ENCODE measurements at regions not wholly inside any gene's neighbourhood (a gene's known extent, or its start where the extent isn't known, plus 50 kb on each side); places are given as distances from the start of the nearest gene placed in this dataset.

DNA sequence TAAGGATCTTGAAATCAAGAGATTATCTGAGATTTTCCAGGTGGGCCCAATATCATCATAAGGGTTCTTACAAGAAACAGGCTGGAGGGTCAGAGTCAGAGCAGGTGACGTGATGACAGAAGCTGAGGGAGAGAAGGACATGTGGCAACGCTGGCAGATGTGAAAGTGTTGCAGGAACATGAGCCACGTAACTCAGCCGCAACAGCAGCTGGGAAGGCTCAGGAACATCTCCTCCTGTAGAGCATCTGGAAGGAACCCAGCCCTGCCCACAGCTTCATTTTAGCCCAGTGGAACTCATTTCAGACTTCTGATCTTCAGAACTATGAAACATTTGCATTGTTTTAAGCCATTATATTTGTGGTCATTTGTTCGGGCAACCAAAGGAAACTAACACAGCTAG is 156.3 kb upstream of the VEGFC start:
- Histone ChIP-seq H3K9me3 (ENCODE audit: insufficient read depth, low read depth, low read length) (no peaks in the 10 kb centered on the region), H3K4me1 (ENCODE audit: insufficient read depth, low read length) (no peaks in the 10 kb centered on the region; the same call in 1 of the 2 replicates), H3K4me3 (ENCODE audit: low read length) (no peak overlapping the region), H3K36me3 (ENCODE audit: insufficient read depth, low read depth, low read length) (no peaks in the 10 kb centered on the region), H3K27me3 (ENCODE audit: insufficient read depth, low read length) (no peaks in the 10 kb centered on the region), H3K27ac (ENCODE audit: low read length) (no peak overlapping the region), H3K9ac (ENCODE audit: low read depth, low read length) (no peak overlapping the region)

DNA sequence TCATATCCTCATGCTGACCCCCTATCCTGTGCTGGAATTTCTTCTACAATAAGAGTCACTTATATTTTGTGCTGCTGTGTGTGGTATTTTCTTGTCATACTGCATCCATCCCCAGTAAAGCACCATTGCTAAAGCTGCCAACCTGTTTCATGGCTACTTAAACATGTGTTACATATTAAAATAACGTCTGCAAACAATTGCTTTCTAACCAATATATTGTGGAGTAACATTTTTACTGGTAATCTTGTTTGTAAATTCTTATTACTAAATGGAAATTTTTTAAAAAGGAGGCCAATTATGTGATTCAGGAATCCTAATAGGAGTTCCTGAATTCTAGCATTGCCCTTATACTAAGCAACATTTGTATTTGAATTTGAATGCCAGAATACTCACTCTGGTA is 160.3 kb upstream of the VEGFC start:
- Histone ChIP-seq H3K4me3 (ENCODE audit: low read length) (no peak overlapping the region), H3K27ac (ENCODE audit: low read length) (no peak overlapping the region), H3K9me3 (ENCODE audit: insufficient read depth, low read depth, low read length) (peaks cover 15% of the 10 kb centered on the region), H3K27me3 (ENCODE audit: insufficient read depth, low read length) (no peaks in the 10 kb centered on the region), H3K9ac (ENCODE audit: low read depth, low read length) (no peak overlapping the region), H3K36me3 (ENCODE audit: insufficient read depth, low read depth, low read length) (no peaks in the 10 kb centered on the region), H3K4me1 (ENCODE audit: insufficient read depth, low read length) (peaks cover 4% of the 10 kb centered on the region; the same call in 1 of the 2 replicates)

- Histone ChIP-seq H3K4me1 (ENCODE audit: insufficient read depth, low read length) (0 out of 2 replicates have a peak, but pooled peaks cover 4% of the 10 kb centered on the region), H3K9ac (ENCODE audit: low read depth, low read length) (no peak overlapping the region), H3K9me3 (ENCODE audit: insufficient read depth, low read depth, low read length) (peaks cover 15% of the 10 kb centered on the region), H3K36me3 (ENCODE audit: insufficient read depth, low read depth, low read length) (no peaks in the 10 kb centered on the region), H3K27me3 (ENCODE audit: insufficient read depth, low read length) (no peaks in the 10 kb centered on the region), H3K27ac (ENCODE audit: low read length) (no peak overlapping the region), H3K4me3 (ENCODE audit: low read length) (no peak overlapping the region)
Observed at GRCh38 chr4:176957353-176958118, 164.8 kb upstream of the VEGFC start.

DNA sequence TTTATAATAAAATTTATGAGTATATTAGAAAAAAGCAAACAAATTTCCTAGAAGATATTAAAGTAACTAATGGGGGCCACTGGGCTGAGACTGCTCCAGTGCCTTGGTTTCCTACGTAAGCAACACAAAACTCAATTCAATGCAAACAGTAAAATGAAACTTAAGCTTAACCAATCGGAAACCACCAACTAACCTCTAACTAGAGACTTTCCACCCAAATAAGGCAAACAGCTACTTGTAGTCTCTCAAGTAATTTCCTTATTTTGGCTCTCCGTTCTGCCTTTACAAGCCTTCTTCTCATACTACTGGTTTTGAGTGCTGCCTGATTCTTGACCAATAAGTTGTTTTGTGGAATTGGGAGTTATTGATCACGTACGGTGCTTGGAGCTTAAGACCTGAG is 167.3 kb upstream of the VEGFC start:
- Histone ChIP-seq H3K27me3 (ENCODE audit: insufficient read depth, low read length) (no peaks in the 10 kb centered on the region), H3K9me3 (ENCODE audit: insufficient read depth, low read depth, low read length) (peaks cover 8% of the 10 kb centered on the region), H3K9ac (ENCODE audit: low read depth, low read length) (no peak overlapping the region), H3K4me1 (ENCODE audit: insufficient read depth, low read length) (0 out of 2 replicates have a peak, but pooled peaks cover 4% of the 10 kb centered on the region), H3K4me3 (ENCODE audit: low read length) (no peak overlapping the region), H3K27ac (ENCODE audit: low read length) (no peak overlapping the region), H3K36me3 (ENCODE audit: insufficient read depth, low read depth, low read length) (no peaks in the 10 kb centered on the region)

- Histone ChIP-seq H3K9me3 (ENCODE audit: insufficient read depth, low read depth, low read length) (no peaks in the 10 kb centered on the region), H3K36me3 (ENCODE audit: insufficient read depth, low read depth, low read length) (no peaks in the 10 kb centered on the region), H3K27me3 (ENCODE audit: insufficient read depth, low read length) (no peaks in the 10 kb centered on the region)
Observed at GRCh38 chr4:176963121-176963520, 170.4 kb upstream of the VEGFC start.

DNA sequence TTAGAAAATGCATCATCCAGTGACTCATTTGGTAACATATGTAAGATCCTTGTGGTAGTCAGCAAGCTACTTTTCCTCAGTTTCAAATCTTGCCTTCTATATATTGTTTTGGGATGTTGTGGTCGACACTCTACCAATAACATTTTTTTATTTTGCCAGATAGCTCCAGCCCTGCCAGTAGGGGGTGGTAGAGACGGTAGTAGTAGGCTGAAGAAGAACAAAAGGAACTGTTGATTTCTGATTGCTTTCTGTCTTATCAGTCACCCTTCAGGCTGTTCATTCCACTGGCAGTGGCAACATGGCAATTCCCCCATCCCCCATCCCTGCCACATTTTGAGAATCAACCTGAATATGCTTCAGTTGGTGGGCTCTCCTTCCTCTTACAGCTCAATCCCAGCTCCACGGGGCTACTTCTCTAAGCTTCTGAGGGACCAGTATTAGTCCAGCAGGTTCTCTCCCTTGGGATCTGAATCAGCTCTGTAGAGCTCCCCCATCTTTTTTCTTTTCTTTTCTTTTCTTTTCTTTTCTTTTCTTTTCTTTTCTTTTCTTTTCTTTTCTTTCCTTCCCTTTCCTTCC is 171.5 kb upstream of the VEGFC start:
- Histone ChIP-seq H3K9me3 (ENCODE audit: insufficient read depth, low read depth, low read length) (no peaks in the 10 kb centered on the region), H3K27ac (ENCODE audit: low read length) (no peak overlapping the region), H3K36me3 (ENCODE audit: insufficient read depth, low read depth, low read length) (no peaks in the 10 kb centered on the region), H3K4me1 (ENCODE audit: insufficient read depth, low read length) (no peaks in the 10 kb centered on the region), H3K4me3 (ENCODE audit: low read length) (no peak overlapping the region), H3K9ac (ENCODE audit: low read depth, low read length) (no peak overlapping the region), H3K27me3 (ENCODE audit: insufficient read depth, low read length) (no peaks in the 10 kb centered on the region)

More at GRCh38 chr4:176963121-176963520, 170.4 kb upstream of the VEGFC start:
- H3K9ac ChIP-seq (ENCODE audit: low read depth, low read length): no peak overlapping the region
- H3K4me1 ChIP-seq (ENCODE audit: insufficient read depth, low read length): no peaks in the 10 kb centered on the region
- H3K27ac ChIP-seq (ENCODE audit: low read length): no peak overlapping the region
- H3K4me3 ChIP-seq (ENCODE audit: low read length): no peak overlapping the region

- H3K36me3 ChIP-seq (ENCODE audit: insufficient read depth, low read depth, low read length): no peaks in the 10 kb centered on the region
- no peaks in the 10 kb centered on the region for H3K4me1 ChIP-seq (ENCODE audit: insufficient read depth, low read length)
- no peaks in the 10 kb centered on the region for H3K9me3 ChIP-seq (ENCODE audit: insufficient read depth, low read depth, low read length)
- H3K4me3 ChIP-seq (ENCODE audit: low read length): no peak overlapping the region
- H3K9ac ChIP-seq (ENCODE audit: low read depth, low read length): no peak overlapping the region
- no peak overlapping the region for H3K27ac ChIP-seq (ENCODE audit: low read length)
- no peaks in the 10 kb centered on the region for H3K27me3 ChIP-seq (ENCODE audit: insufficient read depth, low read length)
Observed at GRCh38 chr4:176967586-176967985, 174.9 kb upstream of the VEGFC start.

DNA sequence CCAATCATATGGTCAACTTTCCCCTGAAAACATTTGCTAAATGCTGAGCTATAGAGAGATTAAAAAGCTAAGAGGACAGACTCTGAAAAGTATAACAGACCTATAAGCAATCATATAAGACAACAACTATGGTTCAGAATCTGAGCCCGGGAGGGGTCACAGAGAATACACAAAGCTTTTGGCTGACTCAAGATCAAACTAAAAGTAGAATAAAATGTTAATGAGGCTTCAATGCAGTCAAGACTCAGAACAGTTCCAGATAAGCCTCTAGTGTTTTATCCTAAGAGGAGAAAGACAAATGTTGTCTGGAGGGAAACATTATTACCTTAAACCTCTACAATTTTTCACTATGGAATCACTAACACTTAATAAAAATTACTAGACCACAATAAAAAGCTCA is 175.4 kb upstream of the VEGFC start:
- H3K9ac ChIP-seq (ENCODE audit: low read depth, low read length): no peak overlapping the region
- H3K4me1 ChIP-seq (ENCODE audit: insufficient read depth, low read length): no peaks in the 10 kb centered on the region
- H3K4me3 ChIP-seq (ENCODE audit: low read length): no peak overlapping the region
- no peak overlapping the region for H3K27ac ChIP-seq (ENCODE audit: low read length)
- H3K36me3 ChIP-seq (ENCODE audit: insufficient read depth, low read depth, low read length): no peaks in the 10 kb centered on the region
- no peaks in the 10 kb centered on the region for H3K9me3 ChIP-seq (ENCODE audit: insufficient read depth, low read depth, low read length)
- H3K27me3 ChIP-seq (ENCODE audit: insufficient read depth, low read length): no peaks in the 10 kb centered on the region

DNA sequence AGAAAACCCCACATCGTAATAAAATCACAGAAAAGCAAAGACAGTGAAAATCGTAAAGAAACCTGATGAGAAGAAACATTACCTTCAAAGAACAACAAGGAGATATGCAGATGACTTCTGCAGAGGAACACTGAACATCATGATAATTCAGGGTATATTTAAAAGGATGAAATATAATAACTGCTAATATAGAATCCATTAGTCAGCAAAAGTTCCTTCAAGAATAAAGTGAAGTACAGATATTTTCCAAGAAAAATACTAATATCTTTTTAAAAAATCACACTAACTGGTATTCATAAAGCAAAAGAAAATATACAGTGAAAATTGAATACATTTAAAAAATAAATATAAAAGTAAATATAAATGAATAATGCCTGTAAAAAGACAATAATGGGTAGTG is 176.3 kb upstream of the VEGFC start:
- Histone ChIP-seq H3K27ac (ENCODE audit: low read length) (no peak overlapping the region), H3K36me3 (ENCODE audit: insufficient read depth, low read depth, low read length) (no peaks in the 10 kb centered on the region), H3K27me3 (ENCODE audit: insufficient read depth, low read length) (no peaks in the 10 kb centered on the region), H3K4me1 (ENCODE audit: insufficient read depth, low read length) (no peaks in the 10 kb centered on the region), H3K4me3 (ENCODE audit: low read length) (no peak overlapping the region), H3K9ac (ENCODE audit: low read depth, low read length) (no peak overlapping the region), H3K9me3 (ENCODE audit: insufficient read depth, low read depth, low read length) (no peaks in the 10 kb centered on the region)

GRCh38 chr4:176970853-176971252 is 178.1 kb upstream of the VEGFC start:
- no peaks in the 10 kb centered on the region for H3K4me1 ChIP-seq (ENCODE audit: insufficient read depth, low read length)
- H3K27ac ChIP-seq (ENCODE audit: low read length): no peak overlapping the region
- no peaks in the 10 kb centered on the region for H3K36me3 ChIP-seq (ENCODE audit: insufficient read depth, low read depth, low read length)
- no peak overlapping the region for H3K9ac ChIP-seq (ENCODE audit: low read depth, low read length)
- no peaks in the 10 kb centered on the region for H3K9me3 ChIP-seq (ENCODE audit: insufficient read depth, low read depth, low read length)
- no peak overlapping the region for H3K4me3 ChIP-seq (ENCODE audit: low read length)
- no peaks in the 10 kb centered on the region for H3K27me3 ChIP-seq (ENCODE audit: insufficient read depth, low read length)

- Histone ChIP-seq H3K36me3 (ENCODE audit: insufficient read depth, low read depth, low read length) (no peaks in the 10 kb centered on the region), H3K9me3 (ENCODE audit: insufficient read depth, low read depth, low read length) (no peaks in the 10 kb centered on the region), H3K27ac (ENCODE audit: low read length) (no peak overlapping the region), H3K4me3 (ENCODE audit: low read length) (no peak overlapping the region), H3K27me3 (ENCODE audit: insufficient read depth, low read length) (no peaks in the 10 kb centered on the region), H3K4me1 (ENCODE audit: insufficient read depth, low read length) (no peaks in the 10 kb centered on the region), H3K9ac (ENCODE audit: low read depth, low read length) (no peak overlapping the region)
Observed at GRCh38 chr4:176971576-176972115, 178.9 kb upstream of the VEGFC start.

GRCh38 chr4:176979416-176979815 is 186.7 kb upstream of the VEGFC start:
- no peaks in the 10 kb centered on the region for H3K9me3 ChIP-seq (ENCODE audit: insufficient read depth, low read depth, low read length)
- H3K4me3 ChIP-seq (ENCODE audit: low read length): no peak overlapping the region
- no peaks in the 10 kb centered on the region for H3K4me1 ChIP-seq (ENCODE audit: insufficient read depth, low read length)
- no peak overlapping the region for H3K27ac ChIP-seq (ENCODE audit: low read length)
- H3K27me3 ChIP-seq (ENCODE audit: insufficient read depth, low read length): no peaks in the 10 kb centered on the region
- H3K36me3 ChIP-seq (ENCODE audit: insufficient read depth, low read depth, low read length): no peaks in the 10 kb centered on the region
- H3K9ac ChIP-seq (ENCODE audit: low read depth, low read length): no peak overlapping the region

Measured in iPS-20b (cell line).